SKM-1 (cell line): ENCODE measurements at regions not wholly inside any gene's neighbourhood (a gene's known extent, or its start where the extent isn't known, plus 50 kb on each side); places are given as distances from the start of the nearest gene placed in this dataset.
A peak's percentile ranks its signal among the peaks of the same experiment; 100 is the strongest.
"Not testable (repeated sequence)": the region's sequence is repeated elsewhere in the genome, so short reads cannot be mapped to it uniquely, and the experiment has no call there.

ENCODE experiments used
- DNase-seq: peaks from one replicate; lab custom pipeline; 2025; ENCODE audit not compliant: unreplicated experiment; lab: John Stamatoyannopoulos, UW

DNA sequence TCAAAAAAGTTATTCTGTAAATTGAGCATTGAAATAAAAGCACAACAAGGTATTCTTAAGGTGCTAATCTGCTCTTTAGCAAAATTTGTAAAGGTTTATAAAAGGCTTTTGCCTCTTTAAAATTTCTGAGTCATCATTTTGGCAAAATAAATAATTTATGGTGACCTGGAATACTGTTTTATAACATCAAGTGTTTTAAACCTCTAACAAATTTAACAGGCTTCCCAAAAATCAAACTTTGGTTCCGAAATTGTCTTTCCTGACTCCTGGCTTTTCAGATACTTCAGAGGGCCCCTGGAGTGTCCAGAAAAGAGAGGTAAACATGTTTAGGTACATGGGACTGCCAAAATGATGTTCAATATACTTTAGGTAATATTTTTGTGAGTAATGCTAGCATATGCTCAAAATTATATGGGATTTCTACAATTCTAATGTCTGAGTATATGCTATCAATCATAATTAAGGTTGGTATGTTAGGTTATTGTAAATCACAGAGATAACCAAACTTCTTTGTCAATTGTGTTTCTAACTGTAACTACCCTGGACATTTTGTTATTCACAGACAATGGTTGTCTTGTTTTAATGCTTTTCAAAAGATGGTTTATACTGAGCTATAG is 160.3 kb upstream of the OLIG3 start:
- no peak for DNase-seq

DNA sequence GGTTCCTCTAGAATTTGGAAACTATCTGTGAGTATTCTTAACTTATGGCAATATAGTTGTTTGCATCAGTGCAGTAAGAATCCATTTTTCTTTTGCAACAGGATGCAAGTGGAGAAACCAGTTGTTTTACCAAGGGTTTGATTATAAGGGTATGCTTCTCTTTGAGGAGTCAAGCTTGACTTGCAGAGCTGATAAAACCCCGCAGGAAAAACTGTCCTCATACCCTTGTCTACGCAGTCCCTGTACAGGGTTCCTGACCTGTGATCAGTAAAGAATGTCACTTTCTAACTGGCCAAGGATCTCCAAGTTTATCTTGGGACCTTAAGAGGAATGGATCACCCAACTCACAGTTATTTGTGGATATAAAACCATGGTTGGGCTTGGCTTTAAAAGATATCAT is 161.1 kb upstream of the OLIG3 start:
- DNase-seq: no peak

DNA sequence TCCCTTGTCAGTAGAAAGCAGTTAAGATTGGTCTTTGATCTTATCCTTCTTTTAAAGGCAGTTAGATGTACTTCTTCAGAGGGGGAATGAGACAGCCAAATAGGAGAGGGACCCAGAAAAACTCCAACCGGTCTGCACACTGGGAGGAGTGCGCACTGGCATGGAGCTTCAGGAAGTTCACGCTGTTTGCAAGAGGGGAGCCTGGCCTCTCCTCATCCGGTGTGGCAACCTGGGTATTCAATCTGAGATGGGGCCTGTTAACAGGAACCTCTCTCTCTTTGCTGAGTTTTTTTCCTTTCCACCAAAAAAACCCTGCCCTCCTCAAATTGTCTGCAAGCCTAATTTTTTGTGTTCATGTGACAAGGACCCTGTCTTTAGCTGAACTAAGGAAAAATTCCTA is 162.5 kb upstream of the OLIG3 start:
- no peak for DNase-seq

DNA sequence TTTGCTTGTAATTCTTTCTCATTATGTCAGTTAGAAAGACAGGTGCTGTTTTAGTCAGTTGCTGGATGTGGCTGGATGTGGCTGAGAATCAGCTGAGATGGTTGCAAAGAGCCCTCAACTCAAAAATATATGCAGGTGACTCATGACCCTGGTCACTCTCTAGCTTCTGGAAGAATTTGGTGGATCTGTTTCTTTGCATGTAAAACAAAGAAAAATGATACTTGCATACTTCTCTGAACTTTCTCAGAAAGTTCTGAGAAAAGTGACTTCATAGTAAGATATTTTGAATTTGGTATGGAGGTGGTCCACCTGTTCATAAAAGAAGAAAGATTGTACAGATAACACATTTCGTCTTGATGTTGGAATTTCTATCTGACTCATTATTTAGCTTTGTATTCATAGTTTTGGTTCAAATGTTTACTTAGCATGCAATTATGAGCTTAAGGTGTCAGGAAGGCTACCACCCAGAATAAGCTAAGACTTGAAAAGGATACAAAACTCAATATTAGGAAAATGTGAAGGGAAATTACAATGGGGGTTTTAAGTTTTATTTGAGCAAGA is 163.2 kb upstream of the OLIG3 start:
- no peak for DNase-seq

DNA sequence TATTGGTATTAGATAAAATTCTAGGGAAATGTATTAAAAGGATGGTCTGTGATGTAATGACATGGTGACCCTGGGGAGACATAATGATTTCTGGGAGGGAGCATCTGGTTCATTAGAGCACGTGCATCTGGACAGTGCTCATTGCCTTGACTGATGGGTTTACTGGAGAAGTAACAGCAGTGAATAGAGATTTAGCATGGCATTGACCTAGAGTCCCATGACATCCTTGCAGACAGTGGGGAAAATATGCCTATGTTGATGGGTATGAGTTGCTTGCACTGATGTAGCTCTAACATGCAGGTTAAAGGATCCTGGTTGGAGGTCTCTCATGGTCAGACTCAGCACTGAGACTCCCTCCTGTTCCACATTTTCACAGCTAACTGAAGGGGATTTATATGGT is 164.1 kb upstream of the OLIG3 start:
- DNase-seq: no peak

DNA sequence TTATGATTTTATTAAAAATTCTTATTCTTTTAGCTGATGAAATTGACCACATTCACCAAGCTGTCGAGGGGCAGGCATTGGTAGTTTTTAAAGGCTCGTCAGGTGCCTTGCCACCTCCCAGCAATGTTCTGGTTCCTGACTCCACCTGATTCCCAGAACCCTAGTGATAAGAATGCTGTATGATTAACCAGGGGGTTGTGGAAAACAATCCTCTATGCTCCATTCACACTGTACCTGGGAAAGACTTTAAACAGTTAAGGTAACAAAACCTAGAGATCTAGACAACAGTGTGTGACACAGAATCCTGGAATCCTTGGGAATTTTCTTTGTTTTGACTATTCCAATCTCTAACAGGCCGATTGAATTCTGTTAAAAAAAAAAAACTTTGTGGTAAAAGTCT is 165.7 kb upstream of the OLIG3 start:
- no peak for DNase-seq

DNA sequence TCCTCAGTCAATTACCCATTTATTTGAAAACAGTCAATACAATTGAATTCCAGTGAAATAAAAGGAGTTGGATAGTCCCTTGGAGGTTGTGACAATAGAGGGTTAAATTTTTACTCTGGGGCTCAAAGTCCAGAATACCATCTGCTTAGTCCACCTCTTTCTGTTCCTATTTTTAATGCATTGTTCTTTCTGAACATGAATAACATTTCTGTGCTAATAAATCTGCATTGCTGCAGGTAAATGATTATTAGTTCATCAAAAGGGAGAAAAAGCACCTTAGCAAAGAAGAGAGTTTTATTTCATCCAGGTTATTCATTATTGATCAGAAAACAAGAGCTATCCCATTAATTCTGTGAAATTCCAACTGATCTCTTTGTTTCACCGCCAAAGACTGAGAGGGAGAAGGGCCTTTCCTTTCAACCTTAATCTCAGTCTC is 166.1 kb upstream of the OLIG3 start:
- DNase-seq: no peak

DNA sequence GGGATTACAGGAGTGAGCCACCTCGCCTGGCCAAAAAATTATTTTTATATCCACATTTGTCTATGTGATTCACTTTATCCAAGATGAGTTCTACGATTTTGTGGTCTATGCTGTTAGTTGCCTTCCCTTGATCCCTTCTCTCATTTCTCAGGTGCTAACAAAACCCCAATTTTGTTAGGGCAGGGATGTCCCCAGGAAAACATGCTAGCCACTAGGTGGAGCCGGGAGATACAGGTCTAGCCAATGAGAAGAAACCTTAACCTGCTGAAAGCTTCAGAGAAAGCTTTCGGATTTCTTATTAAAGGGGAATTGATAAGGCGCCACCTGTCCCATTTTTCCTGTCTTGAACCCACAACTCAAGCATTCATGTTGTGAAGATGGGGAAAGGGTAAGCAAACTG is 167.4 kb upstream of the OLIG3 start:
- no peak for DNase-seq

DNA sequence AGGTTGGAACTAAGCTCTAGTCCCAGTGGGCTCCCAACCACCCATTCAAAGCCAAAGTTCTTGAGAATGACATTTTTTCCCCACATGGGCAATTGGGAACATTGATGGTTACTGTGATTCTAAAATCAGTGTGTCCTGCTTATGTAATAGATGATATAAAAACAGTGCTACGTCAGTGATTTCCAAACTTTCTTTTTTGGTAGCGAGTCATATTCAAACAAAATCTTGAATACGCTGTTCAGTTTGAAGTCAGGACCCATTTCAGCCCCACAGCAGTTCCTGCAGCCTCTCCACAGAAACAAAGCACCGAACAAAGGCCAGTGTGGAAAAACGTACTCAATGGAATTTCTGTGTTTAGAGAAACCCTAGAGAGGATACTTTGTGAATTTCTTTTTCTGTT is 170.0 kb upstream of the OLIG3 start:
- no peak for DNase-seq

DNA sequence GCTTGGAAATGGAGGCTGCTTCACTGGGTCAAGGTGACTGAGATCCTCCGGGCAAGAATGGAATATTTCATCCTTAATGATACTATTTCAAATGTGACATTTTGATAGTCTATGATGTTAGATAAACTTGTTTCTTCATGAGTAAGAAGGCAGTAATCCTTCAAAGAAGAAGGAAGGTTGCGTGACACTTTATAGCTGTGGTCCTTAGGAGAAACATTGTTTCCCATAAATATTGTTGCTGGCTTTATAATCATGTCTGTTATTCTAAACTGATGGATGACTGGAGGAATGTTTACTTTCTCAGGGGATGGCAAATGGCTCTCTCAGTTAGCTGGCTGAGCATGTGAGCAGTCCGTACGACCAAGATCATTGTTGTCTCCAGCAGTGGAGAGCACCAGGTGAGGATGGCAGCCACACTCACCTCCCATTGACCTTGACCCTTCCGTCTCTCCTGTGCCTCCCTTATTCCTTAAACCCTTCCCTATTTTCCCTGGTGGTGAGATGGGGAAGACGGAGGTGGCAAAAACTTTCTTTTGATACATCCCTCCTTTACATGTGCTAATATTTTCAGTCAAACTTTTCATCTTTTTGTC is 171.2 kb upstream of the OLIG3 start:
- DNase-seq: no peak

DNA sequence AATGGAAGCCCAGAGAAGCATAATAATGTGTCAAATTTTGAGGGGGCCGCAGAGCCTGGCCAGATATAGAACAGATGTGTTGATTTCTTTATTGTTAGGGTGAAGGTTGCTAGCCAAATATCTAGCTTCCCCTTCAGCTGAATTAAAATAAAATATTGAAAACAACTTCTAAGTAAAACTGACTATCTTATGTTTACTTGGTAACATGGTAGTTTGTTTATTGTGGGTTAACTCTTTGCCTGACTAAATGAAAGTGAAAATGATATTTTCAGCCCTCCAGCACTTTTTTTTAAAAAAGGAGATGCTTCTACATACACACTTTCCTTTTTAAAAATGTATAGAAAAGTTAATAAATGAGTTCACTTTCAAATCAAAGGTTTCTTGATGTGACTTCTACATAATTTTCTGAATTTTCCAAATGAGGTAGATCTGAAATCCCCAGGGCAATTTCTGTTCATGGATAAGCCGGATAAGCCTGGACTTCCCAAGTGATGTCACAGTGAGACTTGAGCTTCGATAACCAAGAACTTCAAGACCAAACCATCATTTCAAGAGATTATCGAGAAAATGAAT is 172.1 kb upstream of the OLIG3 start:
- DNase-seq: no peak

DNA sequence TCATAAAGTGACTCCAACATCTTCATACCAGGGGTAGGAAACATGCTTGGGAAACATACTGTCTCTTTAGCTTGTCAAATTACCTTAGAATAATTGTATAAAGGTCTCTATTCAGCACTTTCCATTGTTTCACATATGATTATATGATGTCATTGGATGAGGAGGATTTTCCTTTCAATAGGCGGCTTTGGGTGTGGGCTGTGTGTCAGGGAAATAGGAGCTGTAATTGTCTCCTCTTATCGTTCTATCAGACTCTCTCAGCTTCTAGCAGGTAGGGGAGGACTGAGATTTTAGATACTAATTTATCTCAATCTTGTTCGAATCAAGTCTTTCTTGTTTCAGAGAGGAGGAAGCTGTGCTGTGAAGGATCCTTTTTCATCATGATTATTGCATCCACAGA is 179.4 kb upstream of the OLIG3 start:
- no peak for DNase-seq

DNA sequence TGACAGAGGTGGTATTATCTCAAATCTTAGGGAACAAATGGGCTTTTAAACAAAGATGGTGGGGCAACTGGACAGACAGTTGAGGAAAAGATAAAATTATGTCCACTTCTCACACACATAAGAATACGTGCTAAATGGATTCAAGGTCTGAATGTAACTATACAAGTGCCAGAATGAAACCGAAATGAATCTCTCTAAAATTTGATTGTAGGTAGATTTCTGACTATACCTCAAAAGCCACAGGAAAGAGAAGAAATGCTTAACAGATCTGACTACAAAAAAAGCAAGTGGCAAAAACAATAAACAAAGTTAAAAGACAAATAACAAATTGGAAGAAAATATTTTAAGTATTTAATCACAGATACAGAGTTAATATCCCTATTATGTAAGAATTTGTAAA is 182.7 kb upstream of the OLIG3 start:
- DNase-seq: no peak

DNA sequence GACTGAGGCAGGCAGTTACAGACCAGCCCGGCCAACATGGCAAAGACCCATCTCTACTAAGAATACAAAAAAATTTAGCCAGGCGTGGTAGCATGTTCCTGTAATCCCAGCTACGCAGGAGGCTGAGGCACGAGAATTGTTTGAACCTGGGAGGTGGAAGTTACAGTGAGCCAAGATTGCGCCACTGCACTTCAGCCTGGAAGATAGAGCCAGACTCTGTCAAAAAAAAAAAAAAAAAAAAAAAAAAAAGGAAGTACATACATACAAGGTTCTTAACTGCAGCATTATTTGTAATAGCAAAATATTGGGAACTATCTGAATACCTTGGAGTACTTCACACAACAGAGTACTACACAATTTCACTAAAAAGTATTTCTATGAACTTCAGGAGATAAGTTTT is 183.5 kb upstream of the OLIG3 start:
- peak; percentile 57 for DNase-seq

DNA sequence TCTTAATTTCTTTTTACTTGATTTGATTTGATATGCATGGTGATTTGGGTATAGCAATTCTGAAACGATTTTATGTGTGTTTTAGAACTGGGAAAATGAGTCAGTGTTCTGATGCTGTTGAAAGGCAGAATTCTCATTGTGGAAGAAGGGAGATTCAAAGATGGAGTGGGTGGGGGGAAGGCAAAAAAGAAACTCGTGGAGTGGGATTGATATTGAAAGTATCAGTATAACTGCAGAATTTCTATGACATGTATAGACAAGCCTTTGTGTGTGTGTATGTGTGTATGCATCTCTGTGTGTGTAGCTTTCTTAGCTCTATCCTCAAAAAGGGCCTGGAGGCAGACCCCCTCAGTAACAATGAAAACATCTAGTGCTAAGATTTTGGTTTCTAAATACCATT is 184.3 kb upstream of the OLIG3 start:
- DNase-seq: no peak

DNA sequence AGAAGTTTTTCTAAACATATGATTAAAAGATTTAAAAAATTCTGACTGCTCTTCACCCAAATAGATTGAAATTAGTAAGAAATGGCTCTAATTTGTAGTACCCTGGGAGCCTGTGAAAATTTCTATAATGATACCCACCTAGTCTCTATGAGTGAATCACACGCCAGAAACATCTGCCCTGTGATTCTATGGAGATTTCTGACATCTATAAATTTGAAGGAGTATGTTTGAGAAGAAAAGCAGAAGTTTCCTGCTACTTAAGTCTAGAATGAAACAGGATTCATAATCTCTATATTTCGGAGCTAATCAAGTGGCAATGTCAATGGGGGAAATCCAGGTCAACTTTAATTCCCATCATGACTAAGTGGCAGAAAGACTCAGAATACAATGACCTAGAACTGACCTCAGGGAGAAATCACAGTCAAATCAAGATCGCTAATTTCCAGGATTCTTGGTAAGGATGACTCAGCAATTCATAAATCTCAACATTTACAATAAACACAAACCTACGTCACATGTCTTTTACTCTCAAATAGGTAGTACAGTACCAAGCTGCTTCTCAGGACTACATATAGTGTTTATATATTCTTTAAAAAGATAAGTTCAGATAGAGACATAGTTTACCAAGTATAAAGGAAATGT is 186.2 kb upstream of the TNFAIP3 start:
- no peak for DNase-seq

DNA sequence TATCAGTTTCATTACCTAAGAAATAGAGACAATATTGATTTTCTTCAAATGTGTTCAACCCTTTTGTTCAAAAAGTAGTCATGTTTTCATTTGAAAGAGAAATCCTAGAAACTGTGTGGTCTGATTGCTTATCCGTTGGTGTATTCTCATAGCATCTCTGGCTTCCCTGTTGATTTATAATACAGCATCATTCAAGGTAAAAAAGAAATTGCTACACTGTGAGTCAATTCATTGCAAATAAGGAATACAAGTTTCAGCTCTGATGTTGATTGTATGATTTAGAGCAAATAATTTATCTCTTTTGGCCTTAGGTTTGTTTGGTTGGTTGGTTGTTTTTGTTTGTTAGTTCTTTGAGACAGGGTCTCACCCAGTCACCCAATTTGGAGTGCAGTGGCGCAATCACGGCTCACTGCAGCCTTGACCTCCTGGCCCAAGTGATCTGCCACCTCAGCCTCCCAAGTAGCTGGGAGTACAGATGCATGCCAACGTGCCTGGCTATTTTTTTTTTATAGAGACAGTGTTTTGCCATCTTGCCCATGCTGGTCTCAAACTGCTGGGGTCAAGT is 185.5 kb upstream of the TNFAIP3 start:
- no peak for DNase-seq

DNA sequence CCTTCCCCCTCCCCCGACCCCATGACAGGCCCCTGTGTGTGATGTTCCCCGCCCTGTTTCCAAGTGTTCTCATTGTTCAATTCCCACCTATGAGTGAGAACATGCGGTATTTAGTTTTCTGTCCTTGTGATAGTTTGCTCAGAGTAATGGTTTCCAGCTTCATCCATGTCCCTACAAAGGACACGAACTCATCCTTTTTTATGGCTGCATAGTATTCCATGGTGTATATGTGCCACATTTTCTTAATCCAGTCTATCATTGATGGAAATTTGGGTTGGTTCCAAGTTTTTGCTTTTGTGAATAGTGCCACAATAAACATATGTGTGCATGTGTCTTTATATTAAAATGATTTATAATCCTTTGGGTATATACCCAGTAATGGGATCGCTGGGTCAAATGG is 184.4 kb upstream of the TNFAIP3 start:
- DNase-seq: not testable (repeated sequence)

DNA sequence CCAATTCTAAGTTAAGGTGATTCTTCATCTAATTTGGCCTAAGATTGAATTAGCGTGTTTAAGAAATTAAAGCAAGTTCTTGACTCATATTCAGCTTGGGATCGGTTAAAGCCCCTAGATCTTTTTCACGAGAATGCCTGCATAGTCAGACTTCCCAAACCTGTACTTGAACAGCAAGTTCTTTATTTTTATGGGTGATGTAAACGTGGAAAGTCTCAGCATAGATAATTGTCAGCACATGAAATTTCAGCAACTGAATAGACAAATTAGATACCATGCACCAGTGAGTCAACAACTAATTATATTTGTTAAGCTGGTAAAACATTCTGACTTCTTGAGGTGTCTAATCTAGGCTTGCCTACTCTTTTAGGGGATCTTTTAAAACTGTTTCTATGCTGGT is 183.1 kb upstream of the TNFAIP3 start:
- DNase-seq: no peak

DNA sequence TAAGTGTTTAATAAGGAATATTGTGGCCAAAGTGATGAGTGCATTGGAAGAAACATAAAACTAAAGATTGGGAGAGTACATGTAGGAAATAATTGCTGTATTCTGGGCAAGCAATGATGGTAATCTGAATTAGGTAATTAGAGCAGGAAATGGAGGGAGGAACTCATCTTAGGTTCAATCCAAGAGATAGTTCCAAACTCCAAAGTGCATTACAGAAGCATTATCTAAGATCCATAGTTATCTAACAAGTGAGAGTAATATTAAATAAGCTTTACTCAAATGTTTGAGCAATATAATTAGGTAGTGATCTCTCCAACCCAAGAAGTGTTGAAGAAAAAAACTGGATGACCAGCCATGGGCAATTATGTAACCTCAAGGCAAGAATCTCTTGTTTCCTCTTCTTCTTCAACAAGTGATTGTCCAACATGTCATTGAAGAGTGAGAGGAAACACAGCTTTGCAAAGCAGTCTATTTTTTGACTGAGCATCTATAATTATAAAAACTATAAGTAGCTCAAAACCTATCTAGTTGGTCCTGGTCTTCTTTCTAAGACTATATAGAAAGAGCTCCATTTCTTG is 181.2 kb upstream of the TNFAIP3 start:
- no peak for DNase-seq

DNA sequence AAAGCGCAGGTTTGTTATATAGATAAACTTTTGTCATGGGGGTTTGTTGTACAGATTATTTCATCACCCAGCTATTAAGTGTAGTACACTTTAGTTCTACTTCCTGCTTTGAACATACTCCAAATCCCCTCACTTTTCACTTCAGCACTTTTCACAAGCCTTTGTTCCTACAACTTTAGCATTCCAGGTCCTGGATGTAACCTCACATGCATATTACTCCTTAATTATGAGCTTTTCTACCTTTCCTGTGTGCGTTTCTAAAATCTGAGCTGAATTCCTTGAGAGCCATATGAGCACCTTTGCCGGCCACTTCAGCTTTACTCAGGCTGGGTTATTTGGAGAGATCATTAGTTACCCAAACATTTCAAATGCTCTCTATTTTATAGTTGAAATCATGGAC is 179.2 kb upstream of the TNFAIP3 start:
- no peak for DNase-seq
